GM19468 (cell line): ENCODE measurements at regions not wholly inside any gene's neighbourhood (a gene's known extent, or its start where the extent isn't known, plus 50 kb on each side); places are given as distances from the start of the nearest gene placed in this dataset.

Source experiments
- ATAC-seq: cut with Tn5 transposase; IDR thresholded peaks from one replicate; pipeline ENCODE4 v1.9.1; 2021; ENCODE audit warnings: mild to moderate bottlenecking, moderate library complexity, moderate number of reproducible peaks; ENCODE audit not compliant: unreplicated experiment; ENCODE audit errors: extremely low read depth

DNA sequence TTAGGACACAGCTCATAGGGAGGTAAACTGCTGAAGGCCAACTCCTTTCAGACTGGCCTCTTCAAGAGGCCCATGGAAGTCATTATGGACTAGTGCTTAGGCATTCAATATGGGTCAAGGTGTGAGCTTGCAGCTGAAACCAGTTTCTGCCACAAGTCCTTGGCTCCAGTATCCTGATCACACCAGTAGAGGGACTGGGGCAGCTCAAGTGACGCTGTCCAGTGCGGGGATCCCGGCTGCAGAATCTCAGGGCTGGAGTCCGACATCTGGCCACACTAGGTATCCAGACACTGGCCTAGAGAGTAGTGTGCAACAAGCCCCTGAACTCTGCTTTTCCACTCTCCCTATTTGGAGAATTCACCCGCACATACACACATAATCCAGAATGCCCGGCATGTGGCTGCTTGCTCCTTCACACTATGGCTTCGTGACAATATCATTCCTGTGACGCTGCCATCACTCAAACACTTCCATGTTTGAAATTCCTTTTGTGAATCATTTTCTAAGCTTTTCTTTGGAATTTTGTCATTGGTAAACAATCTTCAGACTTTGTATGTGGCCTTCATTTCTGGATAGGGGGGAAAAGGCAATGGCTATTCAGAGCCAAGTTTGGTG, 425.1 kb downstream of the EFNB2 start:
- ATAC-seq: no peak

DNA sequence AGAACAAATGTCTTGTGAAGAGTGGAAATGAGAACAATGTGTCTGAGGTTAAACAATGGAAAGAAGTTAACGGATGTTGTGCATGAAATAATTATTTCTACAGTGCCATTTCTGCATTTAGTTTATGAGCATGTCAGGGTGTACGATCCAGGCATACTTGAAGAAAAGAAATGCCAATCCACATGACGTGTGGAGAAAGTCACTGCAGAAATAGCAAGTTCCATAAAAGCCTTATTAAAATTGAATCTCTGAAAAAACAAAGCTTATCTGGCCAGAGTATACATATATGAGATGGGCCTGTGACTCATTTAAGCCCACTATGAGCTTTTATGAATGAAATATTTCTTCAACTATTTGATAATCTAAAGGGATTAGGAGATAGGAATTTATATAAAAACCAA, 426.1 kb downstream of the EFNB2 start:
- ATAC-seq: no peak

DNA sequence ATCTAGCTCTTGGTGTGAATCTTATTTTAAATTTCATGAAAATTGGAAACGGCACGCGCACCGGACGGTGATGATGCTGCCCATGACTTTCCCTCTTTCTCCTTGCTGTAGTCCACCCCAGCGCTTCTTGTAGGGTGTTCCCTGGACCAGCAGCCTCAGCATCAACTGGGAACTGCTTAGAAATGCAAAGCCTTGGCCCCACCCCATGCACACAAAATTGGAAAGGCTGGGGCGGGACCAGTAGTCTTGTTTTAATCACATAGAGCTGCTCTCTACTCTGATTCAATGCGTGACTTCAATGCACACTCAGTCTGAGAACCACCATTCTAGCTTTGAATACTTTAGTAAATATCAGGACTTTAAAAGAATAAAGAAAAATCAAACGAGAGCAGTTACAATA, 427.1 kb downstream of the EFNB2 start:
- no peak for ATAC-seq

GRCh38 chr13:106107061-106107460, 428.4 kb downstream of the EFNB2 start:
- no peak for ATAC-seq

- ATAC-seq: no peak
Measured at GRCh38 chr13:106105153-106105552, 430.3 kb downstream of the EFNB2 start.

DNA sequence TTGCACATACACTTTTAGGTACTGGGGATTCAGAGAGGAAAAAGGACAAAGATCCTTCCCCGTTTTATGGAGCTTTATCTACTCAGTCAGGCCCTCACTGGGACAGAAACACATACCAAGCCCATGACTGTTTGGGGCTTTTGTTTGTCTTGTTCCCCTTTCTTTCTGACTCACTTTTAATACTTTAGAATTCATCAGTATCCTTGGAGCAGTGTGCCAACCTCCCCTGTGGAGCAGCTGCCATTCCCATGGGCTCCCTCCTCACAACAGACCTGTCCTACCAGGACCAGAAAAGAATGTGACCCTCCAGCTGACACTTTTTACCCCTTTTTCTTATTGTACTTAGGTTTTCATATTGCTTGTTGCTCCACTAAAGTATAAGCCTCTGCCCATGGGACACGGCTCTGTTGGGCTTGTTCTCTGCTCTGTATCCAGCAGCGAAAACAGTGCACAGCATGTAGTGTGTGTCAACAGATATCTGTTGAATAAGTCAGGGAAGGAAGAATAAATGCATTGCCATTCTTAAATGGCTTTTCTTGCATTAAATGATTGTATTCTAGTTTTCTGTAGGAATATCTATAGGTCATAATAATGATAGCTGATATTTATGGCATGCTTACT, 431.1 kb downstream of the EFNB2 start:
- no peak for ATAC-seq

GRCh38 chr13:106103779-106104178, 431.7 kb downstream of the EFNB2 start:
- no peak for ATAC-seq

GRCh38 chr13:106102786-106103185, 432.7 kb downstream of the EFNB2 start:
- no peak for ATAC-seq

DNA sequence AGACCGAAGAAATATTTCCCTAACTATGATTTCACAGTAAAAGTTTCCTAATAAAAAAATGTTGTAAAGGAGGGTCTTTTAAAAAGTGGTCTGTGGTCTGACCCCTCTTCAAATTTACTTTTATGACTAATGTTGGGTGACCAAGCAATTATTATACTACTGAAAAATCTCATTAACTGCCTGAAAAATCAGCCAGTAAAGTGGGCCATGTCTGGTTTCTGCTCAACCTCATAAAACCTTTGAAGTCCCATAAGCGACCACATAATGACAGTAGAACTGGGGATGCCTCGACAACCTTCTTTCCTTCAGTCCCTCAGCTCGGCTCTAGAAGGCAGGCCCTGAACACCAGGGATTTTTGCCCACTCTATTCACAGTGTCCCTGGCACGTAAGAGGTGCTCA, 434.3 kb downstream of the EFNB2 start:
- no peak for ATAC-seq

DNA sequence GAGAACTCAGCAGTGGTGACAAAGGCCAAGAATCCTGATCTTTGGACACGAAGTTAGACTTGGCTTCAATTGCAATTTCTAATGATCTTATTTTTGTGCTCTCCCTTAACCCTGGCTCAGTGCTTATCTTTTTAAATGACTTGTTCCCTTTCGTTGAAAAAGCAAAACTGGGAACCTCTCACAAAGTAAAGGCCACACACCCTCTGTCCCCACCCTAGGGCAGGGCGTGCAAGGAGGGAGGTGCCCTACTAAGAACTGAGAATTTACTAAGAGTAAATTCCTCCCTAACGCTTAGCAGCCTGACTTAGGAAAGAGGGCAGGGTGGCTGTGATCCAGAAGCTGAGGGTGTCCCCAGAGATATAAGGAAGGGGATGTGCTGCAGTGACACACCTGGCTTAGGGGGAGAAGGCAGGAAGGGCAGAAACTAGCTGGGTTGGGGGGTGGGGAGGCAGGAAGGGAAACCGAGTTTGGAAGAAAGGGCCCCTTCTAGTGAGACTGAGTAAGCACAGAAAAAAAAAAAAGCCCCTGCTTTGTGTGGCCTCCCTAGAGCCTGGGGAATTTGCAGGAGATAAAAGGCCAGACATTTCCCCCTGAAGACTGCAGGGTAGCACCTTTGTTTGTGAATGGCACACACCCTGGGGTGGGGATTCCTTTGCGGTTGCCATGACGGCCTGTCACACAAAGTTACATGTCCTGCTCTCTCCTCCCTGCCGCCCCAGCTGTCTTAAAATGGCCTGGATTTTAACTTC, 435.1 kb downstream of the EFNB2 start:
- ATAC-seq: no peak

- ATAC-seq: no peak
Measured at GRCh38 chr13:106099765-106100164, 435.7 kb downstream of the EFNB2 start.

GRCh38 chr13:106098778-106099177, 436.7 kb downstream of the EFNB2 start:
- no peak for ATAC-seq

GRCh38 chr13:106096661-106097092, 438.8 kb downstream of the EFNB2 start:
- ATAC-seq: no peak

GRCh38 chr13:106095919-106096318, 439.5 kb downstream of the EFNB2 start:
- ATAC-seq: no peak

DNA sequence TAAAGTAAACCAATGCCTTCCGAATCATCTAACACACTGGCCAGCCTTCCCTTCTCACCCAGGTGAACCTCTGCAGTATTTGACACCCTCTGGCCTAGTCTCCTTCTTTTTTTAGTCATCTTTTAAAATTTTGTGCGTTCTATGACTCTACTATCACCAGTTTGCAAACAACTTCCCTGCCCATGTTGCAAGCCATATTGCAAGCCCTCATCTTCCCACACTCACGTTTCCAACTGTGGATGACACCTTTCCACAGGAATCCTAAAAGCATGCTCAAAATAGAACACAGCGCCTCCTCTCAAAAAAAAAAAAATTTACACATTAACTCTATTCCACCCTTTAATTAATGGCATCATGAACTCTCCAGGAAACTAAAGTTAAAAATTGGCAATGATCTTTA, 440.1 kb downstream of the EFNB2 start:
- ATAC-seq: no peak

- no peak for ATAC-seq
Measured at GRCh38 chr13:106090001-106090400, 445.5 kb downstream of the EFNB2 start.

GRCh38 chr13:106089261-106089980, 446.0 kb downstream of the EFNB2 start:
- ATAC-seq: no peak

GRCh38 chr13:106088085-106088484, 447.4 kb downstream of the EFNB2 start:
- ATAC-seq: no peak

- ATAC-seq: no peak
Measured at GRCh38 chr13:106087201-106087600, 448.3 kb downstream of the EFNB2 start.

- ATAC-seq: no peak
Measured at GRCh38 chr13:106083620-106084350, 451.7 kb downstream of the EFNB2 start.
